Fibroblast of lung (primary cell): ENCODE measurements at regions not wholly inside any gene's neighbourhood (a gene's known extent, or its start where the extent isn't known, plus 50 kb on each side); places are given as distances from the start of the nearest gene placed in this dataset.
A peak's percentile ranks its signal among the peaks of the same experiment; 100 is the strongest.

Source experiments
- DNase-seq, 2 donors: peaks; one replicate each; pipeline versions ENCODE4 v3.0.0 to v3.0.0-alpha.2; 2010; ENCODE audit warnings: low read depth in 2 of 2
- H2AFZ ChIP-seq: 2 replicates; pipeline ENCODE4 v1.5.1; 2012; ENCODE audit warnings: low read length, control low read depth, inconsistent platforms
- H3K27ac ChIP-seq: 2 replicates; pipeline ENCODE4 v1.5.1; 2011; ENCODE audit warnings: low read length, control low read depth; ENCODE audit not compliant: insufficient read depth
- H3K27me3 ChIP-seq: 2 replicates; pipeline ENCODE4 v1.5.1; 2011; ENCODE audit warnings: mild to moderate bottlenecking, low read length; ENCODE audit not compliant: control insufficient read depth, insufficient read depth
- H3K36me3 ChIP-seq: 2 replicates; pipeline ENCODE4 v1.5.1; 2011; ENCODE audit warnings: low read length; ENCODE audit not compliant: control insufficient read depth, insufficient read depth
- H3K4me1 ChIP-seq: 2 replicates; pipeline ENCODE4 v1.5.1; 2011; ENCODE audit warnings: low read length; ENCODE audit not compliant: control insufficient read depth, insufficient read depth; ENCODE audit errors: extremely low read depth
- H3K4me2 ChIP-seq: 2 replicates; pipeline ENCODE4 v1.5.1; 2011; ENCODE audit warnings: low read length, control low read depth; ENCODE audit not compliant: insufficient read depth; ENCODE audit errors: extremely low read depth
- H3K4me3 ChIP-seq, 4 experiments: fragments of 200-600 bp in 1 of 4; sonication (generic) in 1 of 4; replicated peaks in 1 of 4; 2 replicates each; pipeline ENCODE4 v1.5.1; 2011 to 2016; ENCODE audit warnings: low read length in 4 of 4, low read depth in 3 of 4, mild to moderate bottlenecking in 3 of 4, control low read depth in 2 of 4, inconsistent platforms in 1 of 4, mixed read lengths in 1 of 4; ENCODE audit not compliant: insufficient read depth in 1 of 4; ENCODE audit errors: control extremely low read depth in 1 of 4
- H3K79me2 ChIP-seq: 2 replicates; pipeline ENCODE4 v1.5.1; 2012; ENCODE audit warnings: mild to moderate bottlenecking, low read length, inconsistent platforms; ENCODE audit not compliant: control insufficient read depth, insufficient read depth
- H3K9ac ChIP-seq: 2 replicates; pipeline ENCODE4 v1.5.1; 2011; ENCODE audit warnings: mild to moderate bottlenecking, low read length, control low read depth; ENCODE audit not compliant: insufficient read depth
- H3K9me3 ChIP-seq: 2 replicates; pipeline ENCODE4 v1.5.1; 2012; ENCODE audit warnings: low read depth, low read length; ENCODE audit not compliant: control insufficient read depth, insufficient read depth
- H4K20me1 ChIP-seq: 2 replicates; pipeline ENCODE4 v1.5.1; 2011; ENCODE audit warnings: low read length; ENCODE audit not compliant: control insufficient read depth, insufficient read depth; ENCODE audit errors: extremely low read depth
- CTCF ChIP-seq, 2 donors: IDR thresholded peaks in 1 of 2; conservative IDR thresholded peaks in 1 of 2; 1 replicate in 1 of 2; 2 replicates in 1 of 2; pipeline ENCODE4 v1.5.1; 2011 to 2012; ENCODE audit warnings: low read length in 2 of 2, control low read depth in 1 of 2, inconsistent platforms in 1 of 2, low read depth in 1 of 2, mild to moderate bottlenecking in 1 of 2
- EZH2 ChIP-seq: IDR thresholded peaks from 2 replicates; pipeline ENCODE4 v1.5.1; 2012; ENCODE audit warnings: low read length, control low read depth, mild to moderate bottlenecking; ENCODE audit errors: missing control alignments

- no peak overlapping the region for H2AFZ ChIP-seq
- H3K27ac ChIP-seq = no peak overlapping the region
- H3K27me3 ChIP-seq = no peaks in the 10 kb centered on the region
- no peak overlapping the region for H3K4me2 ChIP-seq
- no peaks in the 10 kb centered on the region for H3K4me1 ChIP-seq
- H3K9ac ChIP-seq = no peak overlapping the region
- TF ChIP-seq CTCF (conservative IDR thresholded peaks at IDR 0.05 in 1 of 2, IDR thresholded peaks at IDR 0.05 in 1 of 2; ENCODE audit: low read depth in 1 of 2, low read length in 2 of 2) = no peak
- TF ChIP-seq EZH2 = no peak
- H3K4me3 ChIP-seq = no peak overlapping the region
- no peaks in the 10 kb centered on the region for H3K79me2 ChIP-seq
- no peak for DNase-seq
- H3K9me3 ChIP-seq = no peaks in the 10 kb centered on the region
- H4K20me1 ChIP-seq = no peaks in the 10 kb centered on the region
- no peaks in the 10 kb centered on the region for H3K36me3 ChIP-seq
Measured at GRCh38 chr1:232489256-232489655, 140.7 kb downstream of the SIPA1L2 start.

- H3K9ac ChIP-seq = no peak overlapping the region
- no peak overlapping the region for H3K4me2 ChIP-seq
Measured at GRCh38 chr1:232487236-232487635, 142.7 kb downstream of the SIPA1L2 start.

GRCh38 chr1:232486454-232487207, 143.3 kb downstream of the SIPA1L2 start:
- H3K36me3 ChIP-seq = no peaks in the 10 kb centered on the region
- no peak for TF ChIP-seq CTCF (conservative IDR thresholded peaks at IDR 0.05 in 1 of 2, IDR thresholded peaks at IDR 0.05 in 1 of 2; ENCODE audit: low read depth in 1 of 2, low read length in 2 of 2)
- TF ChIP-seq EZH2 = no peak
- DNase-seq = peak; percentile 14 to 58
- H2AFZ ChIP-seq = no peak overlapping the region
- no peak overlapping the region for H3K4me3 ChIP-seq
- H3K79me2 ChIP-seq = no peaks in the 10 kb centered on the region
- no peaks in the 10 kb centered on the region for H3K4me1 ChIP-seq
- no peaks in the 10 kb centered on the region for H4K20me1 ChIP-seq
- H3K27ac ChIP-seq = no peak overlapping the region
- no peaks in the 10 kb centered on the region for H3K9me3 ChIP-seq
- H3K9ac ChIP-seq = no peak overlapping the region
- H3K4me2 ChIP-seq = no peak overlapping the region
- no peaks in the 10 kb centered on the region for H3K27me3 ChIP-seq

More at GRCh38 chr1:232487236-232487635, 142.7 kb downstream of the SIPA1L2 start:
- no peak for DNase-seq
- H3K27ac ChIP-seq = no peak overlapping the region
- no peaks in the 10 kb centered on the region for H3K9me3 ChIP-seq
- no peaks in the 10 kb centered on the region for H3K4me1 ChIP-seq
- H3K4me3 ChIP-seq = no peak overlapping the region
- no peaks in the 10 kb centered on the region for H3K36me3 ChIP-seq
- TF ChIP-seq CTCF (conservative IDR thresholded peaks at IDR 0.05 in 1 of 2, IDR thresholded peaks at IDR 0.05 in 1 of 2; ENCODE audit: low read depth in 1 of 2, low read length in 2 of 2) = no peak
- H3K27me3 ChIP-seq = no peaks in the 10 kb centered on the region
- no peak overlapping the region for H2AFZ ChIP-seq
- H3K79me2 ChIP-seq = no peaks in the 10 kb centered on the region
- no peaks in the 10 kb centered on the region for H4K20me1 ChIP-seq
